GM18505 (cell line): ENCODE measurements at regions not wholly inside any gene's neighbourhood (a gene's known extent, or its start where the extent isn't known, plus 50 kb on each side); places are given as distances from the start of the nearest gene placed in this dataset.

Experiments
- ATAC-seq: cut with Tn5 transposase; IDR thresholded peaks from one replicate; pipeline ENCODE4 v1.9.1; 2021; ENCODE audit not compliant: unreplicated experiment
- POLR2A ChIP-seq: IDR thresholded peaks from 4 replicates; pipeline ENCODE4 v1.6.1; 2011; ENCODE audit warnings: borderline replicate concordance; ENCODE audit not compliant: insufficient read depth, insufficient read length; ENCODE audit errors: extremely low read depth

- TF ChIP-seq POLR2A: no peak
- ATAC-seq: no peak
Observed at GRCh38 chr4:164287173-164287572, 466.8 kb upstream of the SMIM31 start.

- ATAC-seq: no peak
- no peak for TF ChIP-seq POLR2A
Observed at GRCh38 chr4:164288578-164288977, 465.4 kb upstream of the SMIM31 start.

GRCh38 chr4:164293203-164293602, 460.7 kb upstream of the SMIM31 start:
- no peak for ATAC-seq
- no peak for TF ChIP-seq POLR2A

- no peak for ATAC-seq
- no peak for TF ChIP-seq POLR2A
Observed at GRCh38 chr4:164293743-164294142, 460.2 kb upstream of the SMIM31 start.

GRCh38 chr4:164301430-164301829, 452.5 kb upstream of the SMIM31 start:
- TF ChIP-seq POLR2A: no peak
- no peak for ATAC-seq

GRCh38 chr4:164304101-164304639, 449.8 kb upstream of the SMIM31 start:
- TF ChIP-seq POLR2A: no peak
- ATAC-seq: peak; percentile 67

GRCh38 chr4:164304861-164305260, 449.1 kb upstream of the SMIM31 start:
- no peak for TF ChIP-seq POLR2A
- no peak for ATAC-seq

- no peak for ATAC-seq
- TF ChIP-seq POLR2A: no peak
Observed at GRCh38 chr4:164307262-164307661, 446.7 kb upstream of the SMIM31 start.

- no peak for TF ChIP-seq POLR2A
- ATAC-seq: no peak
Observed at GRCh38 chr4:164312671-164313070, 441.3 kb upstream of the SMIM31 start.

- ATAC-seq: no peak
- no peak for TF ChIP-seq POLR2A
Observed at GRCh38 chr4:164313853-164314252, 440.1 kb upstream of the SMIM31 start.

- no peak for TF ChIP-seq POLR2A
Observed at GRCh38 chr4:164318350-164318749, 435.6 kb upstream of the SMIM31 start.

GRCh38 chr4:164319688-164320087, 434.2 kb upstream of the SMIM31 start:
- no peak for TF ChIP-seq POLR2A
- no peak for ATAC-seq

More at GRCh38 chr4:164318350-164318749, 435.6 kb upstream of the SMIM31 start:
- ATAC-seq: no peak

GRCh38 chr4:164320847-164321246, 433.1 kb upstream of the SMIM31 start:
- TF ChIP-seq POLR2A: no peak
- no peak for ATAC-seq

GRCh38 chr4:164326056-164326455, 427.9 kb upstream of the SMIM31 start:
- ATAC-seq: no peak
- TF ChIP-seq POLR2A: no peak
